Head of caudate nucleus (tissue), 42 donors: ENCODE measurements at regions not wholly inside any gene's neighbourhood (a gene's known extent, or its start where the extent isn't known, plus 50 kb on each side); places are given as distances from the start of the nearest gene placed in this dataset.

Experiments used
- DNase-seq, 42 donors: peaks; one replicate each; pipeline versions ENCODE4 v3.0.0 to v3.0.0-alpha.2; 2020 to 2021; ENCODE audit warnings: mixed read lengths in 7 of 42
- intact Hi-C: fragments of 100-400 bp; cut with DNase I; formaldehyde crosslinking; loops from one replicate; pipeline ENCODE4 v1.15.0; 2022

GRCh38 chr1:34625521-34626015 is 129.3 kb upstream of the GJB5 start:
- intact Hi-C loops: no loop called here
- no peak for DNase-seq

GRCh38 chr1:34627465-34628240 is 127.2 kb upstream of the GJB5 start:
- intact Hi-C loops: no loop called here
- peak in 1 of 42 donors; percentile 17 for DNase-seq

- no peak for DNase-seq
- intact Hi-C loops: no loop called here
Observed at GRCh38 chr1:34631126-34631525, 123.7 kb upstream of the GJB5 start.

- intact Hi-C loops: no loop called here
- no peak for DNase-seq
Observed at GRCh38 chr1:34639701-34640100, 115.1 kb upstream of the GJB5 start.

- DNase-seq: no peak
- intact Hi-C loops: no loop called here
Observed at GRCh38 chr1:34640654-34641401, 114.0 kb upstream of the GJB5 start.

GRCh38 chr1:34642679-34643078 is 112.2 kb upstream of the GJB5 start:
- DNase-seq: no peak
- intact Hi-C loops: no loop called here

- peak in 16 of 42 donors; percentile 1 to 58 (median 12) for DNase-seq
- intact Hi-C loops: no loop called here
Observed at GRCh38 chr1:34645109-34645688, 109.6 kb upstream of the GJB5 start.

GRCh38 chr1:34645919-34646318 is 108.9 kb upstream of the GJB5 start:
- DNase-seq: no peak
- intact Hi-C loops: no loop called here

- intact Hi-C loops: no loop called here
- no peak for DNase-seq
Observed at GRCh38 chr1:34648501-34648900, 106.3 kb upstream of the GJB5 start.

GRCh38 chr1:34650090-34650489 is 104.8 kb upstream of the GJB5 start:
- DNase-seq: no peak
- intact Hi-C loops: no loop called here

GRCh38 chr1:34650800-34651199 is 104.0 kb upstream of the GJB5 start:
- intact Hi-C loops: no loop called here
- no peak for DNase-seq

- intact Hi-C loops: no loop called here
- no peak for DNase-seq
Observed at GRCh38 chr1:34653110-34653509, 101.7 kb upstream of the GJB5 start.

- no peak for DNase-seq
Observed at GRCh38 chr1:34655206-34655874, 99.5 kb upstream of the GJB5 start.

GRCh38 chr1:34655875-34656240 is 99.0 kb upstream of the GJB5 start:
- no peak for DNase-seq
- intact Hi-C loops: no loop called here

More at GRCh38 chr1:34655206-34655874, 99.5 kb upstream of the GJB5 start:
- intact Hi-C loops: no loop called here

GRCh38 chr1:34656299-34656698 is 98.5 kb upstream of the GJB5 start:
- intact Hi-C loops: no loop called here
- DNase-seq: no peak

- no peak for DNase-seq
- intact Hi-C loops: no loop called here
Observed at GRCh38 chr1:34656731-34657130, 98.1 kb upstream of the GJB5 start.

- no peak for DNase-seq
- intact Hi-C loops: no loop called here
Observed at GRCh38 chr1:34657266-34657665, 97.6 kb upstream of the GJB5 start.

GRCh38 chr1:34657849-34658248 is 97.0 kb upstream of the GJB5 start:
- intact Hi-C loops: no loop called here
- DNase-seq: no peak

- DNase-seq: no peak
- intact Hi-C loops: no loop called here
Observed at GRCh38 chr1:34663031-34663430, 91.8 kb upstream of the GJB5 start.

GRCh38 chr1:34668063-34668462 is 86.8 kb upstream of the GJB5 start:
- DNase-seq: no peak
- intact Hi-C loops: no loop called here
